Fibroblast of lung (primary cell): ENCODE measurements at regions not wholly inside any gene's neighbourhood (a gene's known extent, or its start where the extent isn't known, plus 50 kb on each side); places are given as distances from the start of the nearest gene placed in this dataset.

Experiments
- CTCF ChIP-seq, 2 donors: IDR thresholded peaks in 1 of 2; conservative IDR thresholded peaks in 1 of 2; 1 replicate in 1 of 2; 2 replicates in 1 of 2; pipeline ENCODE4 v1.5.1; 2011 to 2012; ENCODE audit warnings: low read length in 2 of 2, control low read depth in 1 of 2, inconsistent platforms in 1 of 2, low read depth in 1 of 2, mild to moderate bottlenecking in 1 of 2
- EZH2 ChIP-seq: IDR thresholded peaks from 2 replicates; pipeline ENCODE4 v1.5.1; 2012; ENCODE audit warnings: low read length, control low read depth, mild to moderate bottlenecking; ENCODE audit errors: missing control alignments

- TF ChIP-seq CTCF (conservative IDR thresholded peaks at IDR 0.05 in 1 of 2, IDR thresholded peaks at IDR 0.05 in 1 of 2; ENCODE audit: low read depth in 1 of 2, low read length in 2 of 2) (no peak), EZH2 (no peak)
Observed at GRCh38 chr3:148219999-148220398, 477.7 kb upstream of the AGTR1 start.
